ENCODE measurements at regions not wholly inside any gene's neighbourhood (a gene's known extent, or its start where the extent isn't known, plus 50 kb on each side); places are given as distances from the start of the nearest gene placed in this dataset.
"Not testable (repeated sequence)": the region's sequence is repeated elsewhere in the genome, so short reads cannot be mapped to it uniquely, and the experiment has no call there.

- no peak for DNase-seq (ENCODE audit: low read depth in 4 of 4, low spot score in 2 of 4)
Observed at GRCh38 chr1:177656598-177656997, 313.3 kb downstream of the SEC16B start.

GRCh38 chr1:177650947-177651346 is 318.9 kb downstream of the SEC16B start:
- peak in 2 of 4 donors; percentile 42 to 66 for DNase-seq (ENCODE audit: low read depth in 4 of 4, low spot score in 2 of 4)

- DNase-seq (ENCODE audit: low read depth in 4 of 4, low spot score in 2 of 4): no peak
Observed at GRCh38 chr1:177648731-177649265, 321.1 kb downstream of the SEC16B start.

- no peak for DNase-seq (ENCODE audit: low read depth in 4 of 4, low spot score in 2 of 4)
Observed at GRCh38 chr1:177648138-177648537, 321.7 kb downstream of the SEC16B start.

GRCh38 chr1:177646757-177647730 is 322.8 kb downstream of the SEC16B start:
- DNase-seq (ENCODE audit: low read depth in 4 of 4, low spot score in 2 of 4): no peak

- peak in 1 of 4 donors; percentile 36 for DNase-seq (ENCODE audit: low read depth in 4 of 4, low spot score in 2 of 4)
Observed at GRCh38 chr1:177645491-177646190, 324.2 kb downstream of the SEC16B start.

- DNase-seq (ENCODE audit: low read depth in 4 of 4, low spot score in 2 of 4): no peak
Observed at GRCh38 chr1:177640687-177641086, 329.2 kb downstream of the SEC16B start.

GRCh38 chr1:177634151-177634550 is 335.7 kb downstream of the SEC16B start:
- DNase-seq (ENCODE audit: low read depth in 4 of 4, low spot score in 2 of 4): not testable (repeated sequence)

- DNase-seq (ENCODE audit: low read depth in 4 of 4, low spot score in 2 of 4): no peak
Observed at GRCh38 chr1:177632923-177633615, 336.8 kb downstream of the SEC16B start.

- DNase-seq (ENCODE audit: low read depth in 4 of 4, low spot score in 2 of 4): no peak
Observed at GRCh38 chr1:177631770-177632169, 338.1 kb downstream of the SEC16B start.

GRCh38 chr1:177629526-177629925 is 340.3 kb downstream of the SEC16B start:
- DNase-seq (ENCODE audit: low read depth in 4 of 4, low spot score in 2 of 4): no peak

- no peak for DNase-seq (ENCODE audit: low read depth in 4 of 4, low spot score in 2 of 4)
Observed at GRCh38 chr1:177627148-177627910, 342.5 kb downstream of the SEC16B start.

- no peak for DNase-seq (ENCODE audit: low read depth in 4 of 4, low spot score in 2 of 4)
Observed at GRCh38 chr1:177620636-177621190, 349.1 kb downstream of the SEC16B start.

- DNase-seq (ENCODE audit: low read depth in 4 of 4, low spot score in 2 of 4): no peak
Observed at GRCh38 chr1:177615251-177615650, 354.6 kb downstream of the SEC16B start.

GRCh38 chr1:177611402-177611801 is 358.5 kb downstream of the SEC16B start:
- DNase-seq (ENCODE audit: low read depth in 4 of 4, low spot score in 2 of 4): no peak

GRCh38 chr1:177609953-177610352 is 359.9 kb downstream of the SEC16B start:
- no peak for DNase-seq (ENCODE audit: low read depth in 4 of 4, low spot score in 2 of 4)

GRCh38 chr1:177600936-177601335 is 368.9 kb downstream of the SEC16B start:
- no peak for DNase-seq (ENCODE audit: low read depth in 4 of 4, low spot score in 2 of 4)

GRCh38 chr1:177600321-177600720 is 369.5 kb downstream of the SEC16B start:
- DNase-seq (ENCODE audit: low read depth in 4 of 4, low spot score in 2 of 4): no peak

- DNase-seq (ENCODE audit: low read depth in 4 of 4, low spot score in 2 of 4): no peak
Observed at GRCh38 chr1:177597393-177597792, 372.5 kb downstream of the SEC16B start.

- no peak for DNase-seq (ENCODE audit: low read depth in 4 of 4, low spot score in 2 of 4)
Observed at GRCh38 chr1:177596485-177596884, 373.4 kb downstream of the SEC16B start.

Data from left renal cortex interstitium (tissue), 4 donors.